ENCODE measurements at regions not wholly inside any gene's neighbourhood (a gene's known extent, or its start where the extent isn't known, plus 50 kb on each side); places are given as distances from the start of the nearest gene placed in this dataset.

GRCh38 chr1:234879147-234880080 is 249.2 kb downstream of the TOMM20 start:
- no peak for DNase-seq (ENCODE audit: low spot score)

GRCh38 chr1:234878288-234878687 is 250.3 kb downstream of the TOMM20 start:
- DNase-seq (ENCODE audit: low spot score), result no peak

- no peak for DNase-seq (ENCODE audit: low spot score)
Measured at GRCh38 chr1:234877761-234878160, 250.9 kb downstream of the TOMM20 start.

- DNase-seq (ENCODE audit: low spot score), result no peak
Measured at GRCh38 chr1:234875953-234876855, 252.4 kb downstream of the TOMM20 start.

DNA sequence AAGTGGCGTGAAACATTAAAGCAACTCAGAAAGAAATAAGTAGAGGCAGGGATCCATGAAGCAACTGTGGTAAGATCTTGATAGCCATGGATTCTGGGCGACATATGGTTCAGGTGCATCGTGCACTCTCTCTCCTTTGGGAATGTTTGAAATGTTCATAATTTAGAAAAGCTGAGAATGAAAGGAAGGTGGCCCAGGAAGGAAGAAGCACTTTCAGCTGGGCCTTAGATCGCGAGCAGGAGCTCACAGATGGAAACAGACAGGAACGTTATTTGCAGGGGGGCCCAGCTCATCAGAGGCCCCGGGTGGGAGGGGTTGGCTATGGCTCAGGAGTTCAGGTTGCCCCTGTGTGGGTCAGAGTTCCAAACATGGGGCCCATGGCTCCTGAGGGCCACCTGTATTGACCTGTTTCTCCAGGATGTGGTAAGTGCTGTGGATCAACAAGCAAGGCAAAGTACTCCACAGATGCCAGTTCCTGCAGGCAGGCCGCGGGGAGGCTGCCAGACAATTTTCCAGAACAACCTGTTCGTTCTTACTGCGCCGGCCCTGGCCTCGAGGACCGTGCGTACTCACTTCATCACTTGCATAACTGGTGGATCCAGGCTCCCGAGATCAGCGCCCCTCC is 253.2 kb downstream of the TOMM20 start:
- no peak for DNase-seq (ENCODE audit: low spot score)

DNA sequence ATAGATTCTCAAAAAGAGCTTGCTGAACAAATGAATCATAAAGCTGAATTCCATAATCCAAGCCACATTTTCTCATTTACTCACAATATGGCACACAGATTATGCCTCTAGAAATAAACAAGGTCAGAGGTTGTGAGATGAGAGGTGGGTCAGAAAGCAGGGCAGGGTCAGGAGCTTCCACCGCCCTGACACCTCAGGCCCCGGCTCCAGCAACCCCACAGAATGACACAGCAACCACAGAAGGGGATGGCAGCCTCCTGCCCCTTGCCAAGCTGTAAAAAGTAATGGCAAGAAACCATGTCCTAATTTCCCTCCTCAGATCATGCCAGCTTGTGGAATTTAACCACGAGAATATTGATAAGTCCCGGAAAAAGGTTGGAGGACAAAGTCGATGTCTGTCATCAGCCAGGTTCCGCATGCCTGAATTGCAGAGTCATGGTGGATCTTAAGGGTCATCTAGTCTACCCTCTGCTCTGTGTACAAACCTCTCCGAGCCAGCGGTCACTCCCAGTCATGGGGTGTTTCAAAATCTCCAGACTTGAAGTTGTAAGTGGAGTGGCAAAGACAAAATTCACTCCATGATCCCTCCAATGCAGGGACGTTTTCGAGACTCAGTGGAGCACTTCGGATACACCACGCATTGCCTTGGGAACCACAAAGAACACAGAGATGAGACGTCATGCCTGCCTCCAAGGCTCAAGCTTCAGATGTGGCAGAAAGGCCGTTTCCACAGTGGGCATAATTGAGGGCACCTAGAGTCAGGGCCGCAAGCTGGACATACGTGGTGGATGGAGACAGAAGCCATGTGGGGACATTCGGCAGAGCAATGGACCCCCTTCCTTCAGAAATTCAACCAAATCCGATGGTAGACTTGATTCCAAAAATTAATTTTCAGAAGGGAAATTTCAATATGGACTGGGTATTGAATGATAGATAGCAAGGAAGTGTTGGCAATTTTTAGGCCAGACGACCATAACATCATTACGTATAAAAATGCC is 254.0 kb downstream of the TOMM20 start:
- no peak for DNase-seq (ENCODE audit: low spot score)

- no peak for DNase-seq (ENCODE audit: low spot score)
Measured at GRCh38 chr1:234871710-234872271, 256.8 kb downstream of the TOMM20 start.

DNA sequence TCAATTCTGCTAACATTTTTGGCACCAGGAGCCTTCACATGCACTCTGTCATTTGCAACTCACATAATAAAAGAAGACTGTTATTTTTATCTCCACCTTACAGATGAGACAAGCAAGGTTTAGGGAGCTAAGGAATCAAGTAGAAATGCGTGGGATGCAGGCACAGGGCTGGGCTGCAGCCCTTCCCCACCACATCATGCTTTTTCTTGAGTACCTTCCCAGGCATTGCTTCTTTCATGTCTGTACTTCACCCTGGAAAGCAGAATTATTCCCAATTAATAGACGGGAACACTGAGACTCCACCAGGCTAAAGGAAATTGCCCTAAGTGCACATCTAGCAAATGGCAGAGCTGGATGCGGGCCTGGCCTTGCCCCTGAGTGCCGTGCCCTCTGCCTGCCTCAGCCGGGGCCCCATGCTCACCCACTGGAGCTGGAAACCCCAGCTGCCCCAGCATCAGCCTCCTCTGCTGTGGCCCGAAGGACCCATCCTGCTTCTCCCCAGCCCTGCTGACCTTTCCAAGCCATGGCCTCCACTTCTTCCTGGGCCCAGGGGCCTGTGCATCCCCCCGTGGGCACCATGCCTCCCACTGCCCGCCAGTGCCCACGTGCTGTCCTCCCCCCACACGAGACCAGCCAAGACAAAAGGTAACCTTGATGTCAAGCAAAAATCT is 257.5 kb downstream of the TOMM20 start:
- no peak for DNase-seq (ENCODE audit: low spot score)

DNA sequence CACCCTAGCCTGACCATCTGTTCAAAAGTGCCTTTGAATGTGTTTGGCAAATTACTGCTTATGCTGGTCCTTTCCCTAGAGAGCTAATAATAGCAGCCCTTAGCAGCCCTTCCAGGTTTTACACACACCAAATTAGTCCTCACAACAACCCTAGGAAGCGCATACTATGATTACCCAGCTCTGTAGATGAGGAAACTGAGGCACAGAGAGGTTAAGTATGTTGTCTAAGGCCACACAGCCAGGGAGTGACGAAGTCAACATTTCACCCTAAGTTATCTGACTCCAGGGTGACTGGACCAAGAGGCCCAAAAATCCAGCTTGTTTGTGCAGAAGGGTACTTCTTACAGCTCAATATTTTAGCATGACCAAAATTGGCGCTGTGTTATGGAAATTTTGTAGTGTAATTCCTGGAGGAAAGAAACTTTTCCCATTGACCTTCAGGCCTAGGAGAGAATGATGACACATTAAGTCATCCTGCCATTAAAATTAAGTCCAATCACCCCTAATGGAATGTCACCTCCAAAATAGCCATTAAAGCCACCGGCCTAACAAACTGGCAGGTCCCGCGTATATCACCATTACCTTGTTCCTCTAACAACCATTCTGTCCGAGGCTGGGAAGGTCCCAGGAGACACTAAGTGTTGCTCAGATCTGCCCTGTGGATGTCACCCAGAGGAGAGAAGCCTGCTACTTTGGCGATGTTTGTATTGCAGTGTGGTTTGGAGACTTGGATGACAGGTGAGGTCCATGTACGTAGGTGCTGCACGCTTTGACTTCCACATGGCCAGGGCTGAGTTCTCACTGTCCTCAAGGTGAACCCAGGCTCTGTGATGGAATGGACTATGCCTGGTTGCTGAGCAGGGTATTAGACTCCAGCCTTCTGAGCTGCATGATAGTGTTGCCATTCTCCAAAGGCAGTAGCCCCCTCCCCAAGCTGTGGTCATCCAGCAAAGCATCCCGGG is 258.3 kb downstream of the TOMM20 start:
- DNase-seq (ENCODE audit: low spot score), result no peak

DNA sequence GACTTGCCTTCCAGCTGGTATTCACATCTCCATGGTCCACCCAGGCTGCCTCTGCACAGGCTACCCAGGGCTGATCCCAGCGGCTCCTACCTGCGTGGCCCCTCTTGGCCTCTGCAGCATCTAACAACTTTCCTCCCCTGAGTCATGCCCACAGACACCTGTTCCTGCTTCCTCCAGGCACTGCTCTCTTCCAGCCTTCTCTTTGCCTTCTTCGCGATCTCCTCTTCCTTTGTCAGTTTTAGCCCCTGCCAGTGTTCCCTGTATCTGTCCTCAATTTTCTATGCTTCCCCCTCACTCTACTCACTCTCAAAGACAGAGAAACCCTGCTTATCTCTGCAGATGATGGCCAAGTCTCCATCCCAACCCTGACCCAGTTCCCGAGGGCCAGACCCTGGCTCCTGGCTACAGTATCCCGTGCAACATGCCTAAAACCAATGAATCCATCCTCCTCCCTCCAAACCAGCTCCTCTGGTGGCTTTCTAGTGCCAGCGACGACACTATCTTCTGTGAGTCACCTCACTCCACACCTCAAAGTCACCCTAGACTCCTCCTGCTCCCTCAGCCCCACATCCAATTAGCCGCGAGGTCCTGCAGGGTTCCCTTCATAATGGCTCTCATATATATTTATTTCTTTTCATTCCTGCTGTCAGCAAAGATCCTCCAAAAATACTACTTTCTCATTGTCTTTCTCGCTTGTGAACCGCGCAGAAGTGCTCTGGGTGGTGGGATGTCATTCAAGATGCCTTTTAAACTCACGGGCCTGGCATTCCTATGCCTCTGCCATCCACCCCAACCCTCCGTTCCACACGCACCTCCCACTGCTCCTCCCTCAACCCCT is 259.2 kb downstream of the TOMM20 start:
- no peak for DNase-seq (ENCODE audit: low spot score)

GRCh38 chr1:234868296-234869147 is 258.5 kb upstream of the IRF2BP2 start:
- DNase-seq (ENCODE audit: low spot score), result no peak

GRCh38 chr1:234866007-234866866 is 256.3 kb upstream of the IRF2BP2 start:
- peak; percentile 91 for DNase-seq (ENCODE audit: low spot score)

GRCh38 chr1:234865171-234866006 is 255.4 kb upstream of the IRF2BP2 start:
- DNase-seq (ENCODE audit: low spot score), result no peak

DNA sequence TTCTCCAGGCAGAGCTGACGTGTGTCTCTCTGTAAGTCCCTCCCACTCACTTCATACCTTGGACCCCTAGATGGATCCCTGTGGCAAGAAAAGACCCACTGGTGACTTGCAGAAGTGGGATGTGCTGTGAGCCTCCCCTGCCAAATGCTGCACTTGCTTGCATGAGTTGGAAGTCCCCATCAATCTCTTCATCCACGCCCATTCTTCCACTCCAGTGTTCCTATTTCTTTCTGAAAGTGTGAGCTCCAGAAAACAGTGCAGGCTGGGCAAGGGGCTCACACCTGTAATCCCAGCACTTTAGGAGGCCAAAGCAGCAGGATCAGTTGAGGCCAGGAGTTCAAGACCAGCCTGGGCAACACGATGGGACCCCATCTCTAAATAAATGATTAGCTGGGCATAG is 254.1 kb upstream of the IRF2BP2 start:
- DNase-seq (ENCODE audit: low spot score), result no peak

- peak; percentile 79 for DNase-seq (ENCODE audit: low spot score)
Measured at GRCh38 chr1:234863551-234863971, 253.6 kb upstream of the IRF2BP2 start.

All from AG08395 (cell line).